Adrenal gland (tissue), 5 donors: ENCODE measurements at regions not wholly inside any gene's neighbourhood (a gene's known extent, or its start where the extent isn't known, plus 50 kb on each side); places are given as distances from the start of the nearest gene placed in this dataset.

Source experiments
- CTCF ChIP-seq, 6 experiments: fragments of 450-650 bp in 4 of 6; fragments of 200-600 bp in 2 of 6; sonication (generic) in 1 of 6; IDR thresholded peaks; 1 replicate in 5 of 6; 2 replicates in 1 of 6; pipeline versions ENCODE4 v1.5.1 to v1.8.0; 2016 to 2021; ENCODE audit warnings: antibody characterized with exemption in 6 of 6, mild to moderate bottlenecking in 2 of 6, moderate library complexity in 1 of 6
- POLR2A ChIP-seq, 2 donors: fragments of 450-650 bp; IDR thresholded peaks; one replicate each; pipeline ENCODE4 v1.6.1; 2017; ENCODE audit warnings: antibody characterized with exemption in 2 of 2, mild to moderate bottlenecking in 2 of 2, moderate library complexity in 1 of 2
- donor health status: DM: no; HTN: no; CAD: no.

GRCh38 chr5:96293966-96294883 is 138.8 kb downstream of the PCSK1 start:
- TF ChIP-seq CTCF (IDR thresholded peaks at IDR 0.05) (no peak), POLR2A (IDR thresholded peaks at IDR 0.05) (no peak)
